Dedifferentiated amniotic fluid mesenchymal stem cell (primary cell): ENCODE measurements at regions not wholly inside any gene's neighbourhood (a gene's known extent, or its start where the extent isn't known, plus 50 kb on each side); places are given as distances from the start of the nearest gene placed in this dataset.
"Not testable (repeated sequence)": the region's sequence is repeated elsewhere in the genome, so short reads cannot be mapped to it uniquely, and the experiment has no call there.

Experiments used
- DNase-seq: peaks from one replicate; pipeline ENCODE4 v3.0.0-alpha.2; 2016; ENCODE audit errors: extremely low spot score

GRCh38 chr16:58882292-58882691 lies 148.2 kb upstream of the GOT2 start:
- DNase-seq, result no peak

GRCh38 chr16:58878641-58879040 lies 144.5 kb upstream of the GOT2 start:
- DNase-seq, result not testable (repeated sequence)

- DNase-seq, result no peak
Observed at GRCh38 chr16:58866935-58867334, 132.8 kb upstream of the GOT2 start.

- no peak for DNase-seq
Observed at GRCh38 chr16:58863761-58864160, 129.6 kb upstream of the GOT2 start.

- no peak for DNase-seq
Observed at GRCh38 chr16:58863042-58863441, 128.9 kb upstream of the GOT2 start.

GRCh38 chr16:58862334-58863021 lies 128.4 kb upstream of the GOT2 start:
- no peak for DNase-seq

GRCh38 chr16:58859958-58860669 lies 126.0 kb upstream of the GOT2 start:
- no peak for DNase-seq

GRCh38 chr16:58858577-58858976 lies 124.5 kb upstream of the GOT2 start:
- not testable (repeated sequence) for DNase-seq

GRCh38 chr16:58855291-58855863 lies 121.3 kb upstream of the GOT2 start:
- no peak for DNase-seq

- DNase-seq, result no peak
Observed at GRCh38 chr16:58853854-58854791, 120.0 kb upstream of the GOT2 start.

GRCh38 chr16:58850678-58851020 lies 116.5 kb upstream of the GOT2 start:
- DNase-seq, result no peak

GRCh38 chr16:58850019-58850677 lies 116.0 kb upstream of the GOT2 start:
- DNase-seq, result no peak

GRCh38 chr16:58848662-58849002 lies 114.5 kb upstream of the GOT2 start:
- no peak for DNase-seq

- DNase-seq, result no peak
Observed at GRCh38 chr16:58847902-58848661, 114.0 kb upstream of the GOT2 start.

- DNase-seq, result not testable (repeated sequence)
Observed at GRCh38 chr16:58846226-58846625, 112.1 kb upstream of the GOT2 start.

- DNase-seq, result peak; percentile 37
Observed at GRCh38 chr16:58843675-58844074, 109.6 kb upstream of the GOT2 start.

GRCh38 chr16:58842746-58843145 lies 108.6 kb upstream of the GOT2 start:
- DNase-seq, result no peak

GRCh38 chr16:58842156-58842555 lies 108.0 kb upstream of the GOT2 start:
- DNase-seq, result no peak

GRCh38 chr16:58837950-58838349 lies 103.8 kb upstream of the GOT2 start:
- no peak for DNase-seq

- no peak for DNase-seq
Observed at GRCh38 chr16:58836427-58836826, 102.3 kb upstream of the GOT2 start.

GRCh38 chr16:58832386-58832895 lies 98.3 kb upstream of the GOT2 start:
- no peak for DNase-seq
